ENCODE measurements at regions not wholly inside any gene's neighbourhood (a gene's known extent, or its start where the extent isn't known, plus 50 kb on each side); places are given as distances from the start of the nearest gene placed in this dataset.

DNA sequence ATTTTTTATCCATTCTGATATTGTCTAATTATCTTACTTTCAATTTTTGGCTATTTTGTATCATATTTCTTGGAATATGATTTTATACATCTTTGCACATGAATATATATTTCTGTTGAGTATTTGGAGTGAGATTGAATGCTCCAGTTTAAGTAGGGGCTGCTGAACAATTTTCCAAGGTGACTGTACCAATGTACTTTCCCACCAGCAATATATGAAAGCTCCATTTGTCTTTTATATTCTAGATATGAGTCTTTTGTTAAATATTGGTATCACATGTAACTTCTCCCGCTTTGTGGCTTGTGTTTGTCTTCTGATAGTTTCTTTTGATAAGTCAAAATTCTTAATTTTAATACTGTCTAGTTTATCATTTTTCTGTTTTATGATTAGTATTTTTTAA lies 144.6 kb upstream of the MDFIC start:
- H3K27me3 ChIP-seq (replicated peaks in 2 of 5; ENCODE audit: control insufficient read depth in 4 of 5, insufficient read depth in 5 of 5, low read length in 4 of 5): no peaks in the 10 kb centered on the region
- DNase-seq: no peak
- H3K36me3 ChIP-seq (ENCODE audit: control insufficient read depth in 4 of 4, insufficient read depth in 4 of 4, low read length in 3 of 4): no peaks in the 10 kb centered on the region
- H3K4me1 ChIP-seq (ENCODE audit: control extremely low read depth in 1 of 4, control insufficient read depth in 4 of 4, insufficient read depth in 4 of 4, low read length in 3 of 4): no peaks in the 10 kb centered on the region
- H3K4me3 ChIP-seq (ENCODE audit: control insufficient read depth in 1 of 7, extremely low read depth in 1 of 7, insufficient read depth in 4 of 7, low read depth in 2 of 7, low read length in 6 of 7): no peak overlapping the region
- ChIA-PET POLR2A (no interaction called here), CTCF (interaction anchor here (1.3 kb wide), 1 partner anchor 9 kb away, joined by 3 read pairs; no protein-coding TSS in a partner anchor)
- WGBS (ENCODE audit: insufficient coverage): no CpG with 5 or more reads among the region's 1 CpG
- H3K27ac ChIP-seq (ENCODE audit: insufficient read depth in 1 of 2, low read depth in 1 of 2, low read length in 2 of 2, poor library complexity in 1 of 2, severe bottlenecking in 2 of 2): no peak overlapping the region
- no peaks in the 10 kb centered on the region for H3K9me3 ChIP-seq (ENCODE audit: control extremely low read depth in 1 of 5, control insufficient read depth in 4 of 5, insufficient read depth in 2 of 5, low read depth in 1 of 5, low read length in 4 of 5)

DNA sequence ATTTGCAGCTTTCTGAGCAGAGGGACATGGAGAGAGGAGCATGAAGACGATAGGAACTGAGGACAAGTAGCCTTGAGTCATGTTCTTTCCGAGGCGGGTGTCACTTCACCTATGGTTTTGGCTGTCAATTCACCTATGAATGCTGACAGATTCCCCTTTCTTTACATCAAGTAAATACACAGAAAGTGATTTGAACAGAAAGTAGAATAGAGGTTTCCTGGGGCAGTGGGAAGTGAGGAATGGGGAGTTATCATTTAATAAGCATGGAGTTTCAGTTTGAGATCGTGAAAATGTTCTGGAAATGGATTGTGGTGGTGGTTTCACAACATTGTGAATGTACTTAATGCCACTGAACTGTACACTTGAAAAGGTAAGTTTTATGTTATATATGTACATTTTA lies 138.4 kb upstream of the MDFIC start:
- H3K27me3 ChIP-seq (replicated peaks in 2 of 5; ENCODE audit: control insufficient read depth in 4 of 5, insufficient read depth in 5 of 5, low read length in 4 of 5): no peaks in the 10 kb centered on the region
- no peaks in the 10 kb centered on the region for H3K4me1 ChIP-seq (ENCODE audit: control extremely low read depth in 1 of 4, control insufficient read depth in 4 of 4, insufficient read depth in 4 of 4, low read length in 3 of 4)
- ChIA-PET CTCF (no interaction called here), POLR2A (no interaction called here)
- no peak for DNase-seq
- no peaks in the 10 kb centered on the region for H3K36me3 ChIP-seq (ENCODE audit: control insufficient read depth in 4 of 4, insufficient read depth in 4 of 4, low read length in 3 of 4)
- WGBS (ENCODE audit: insufficient coverage): 93% methylated on average over 2 of the region's 4 CpGs
- no peak overlapping the region for H3K27ac ChIP-seq (ENCODE audit: insufficient read depth in 1 of 2, low read depth in 1 of 2, low read length in 2 of 2, poor library complexity in 1 of 2, severe bottlenecking in 2 of 2)
- H3K4me3 ChIP-seq (ENCODE audit: control insufficient read depth in 1 of 7, extremely low read depth in 1 of 7, insufficient read depth in 4 of 7, low read depth in 2 of 7, low read length in 6 of 7): no peak overlapping the region
- no peaks in the 10 kb centered on the region for H3K9me3 ChIP-seq (ENCODE audit: control extremely low read depth in 1 of 5, control insufficient read depth in 4 of 5, insufficient read depth in 2 of 5, low read depth in 1 of 5, low read length in 4 of 5)

DNA sequence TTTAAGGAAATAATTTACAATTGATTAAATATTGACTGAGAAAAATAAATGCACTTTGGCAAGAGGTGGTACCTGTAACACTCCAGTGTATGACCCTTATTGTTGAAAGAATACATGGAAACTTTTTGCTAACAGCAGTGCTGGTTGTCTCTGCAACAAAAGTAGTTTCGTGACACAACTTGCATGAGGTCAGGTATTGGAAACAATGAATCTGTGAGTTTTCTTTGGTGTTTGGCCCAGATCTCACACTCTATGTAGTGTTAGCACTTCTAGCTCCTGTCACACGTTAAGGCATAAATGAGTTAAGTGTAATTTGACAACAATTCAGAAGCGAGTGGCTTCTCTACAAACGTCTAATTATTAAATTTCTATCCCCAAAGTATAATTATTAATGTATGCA lies 137.7 kb upstream of the MDFIC start:
- CTCF ChIA-PET: no interaction called here
- H3K4me1 ChIP-seq (ENCODE audit: control extremely low read depth in 1 of 4, control insufficient read depth in 4 of 4, insufficient read depth in 4 of 4, low read length in 3 of 4): no peaks in the 10 kb centered on the region
- H3K36me3 ChIP-seq (ENCODE audit: control insufficient read depth in 4 of 4, insufficient read depth in 4 of 4, low read length in 3 of 4): no peaks in the 10 kb centered on the region
- WGBS (ENCODE audit: insufficient coverage): 100% methylated on average over 1 of the region's 4 CpGs
- no peaks in the 10 kb centered on the region for H3K27me3 ChIP-seq (replicated peaks in 2 of 5; ENCODE audit: control insufficient read depth in 4 of 5, insufficient read depth in 5 of 5, low read length in 4 of 5)
- no peak for DNase-seq
- POLR2A ChIA-PET: no interaction called here
- H3K27ac ChIP-seq (ENCODE audit: insufficient read depth in 1 of 2, low read depth in 1 of 2, low read length in 2 of 2, poor library complexity in 1 of 2, severe bottlenecking in 2 of 2): no peak overlapping the region
- no peaks in the 10 kb centered on the region for H3K9me3 ChIP-seq (ENCODE audit: control extremely low read depth in 1 of 5, control insufficient read depth in 4 of 5, insufficient read depth in 2 of 5, low read depth in 1 of 5, low read length in 4 of 5)
- H3K4me3 ChIP-seq (ENCODE audit: control insufficient read depth in 1 of 7, extremely low read depth in 1 of 7, insufficient read depth in 4 of 7, low read depth in 2 of 7, low read length in 6 of 7): no peak overlapping the region

DNA sequence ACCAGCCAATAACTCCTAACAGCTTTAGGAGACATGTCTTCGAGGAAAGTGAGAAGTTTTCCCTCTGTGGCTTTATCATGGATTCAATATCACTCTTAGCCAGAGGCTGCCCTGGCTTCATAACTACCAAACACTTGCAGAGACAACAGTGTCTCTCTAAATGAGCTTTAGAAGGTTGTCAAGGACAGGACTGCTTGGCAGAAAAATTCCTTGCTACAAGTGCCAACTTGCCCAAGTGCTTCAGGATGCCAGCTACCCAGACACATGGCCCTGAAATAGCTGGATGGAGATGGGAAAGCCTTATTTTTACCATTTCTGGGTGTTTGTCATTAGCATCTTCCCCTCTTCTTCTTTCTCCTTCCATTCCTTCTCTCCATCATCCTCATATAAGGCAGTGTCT lies 137.1 kb upstream of the MDFIC start:
- CTCF ChIA-PET: no interaction called here

DNA sequence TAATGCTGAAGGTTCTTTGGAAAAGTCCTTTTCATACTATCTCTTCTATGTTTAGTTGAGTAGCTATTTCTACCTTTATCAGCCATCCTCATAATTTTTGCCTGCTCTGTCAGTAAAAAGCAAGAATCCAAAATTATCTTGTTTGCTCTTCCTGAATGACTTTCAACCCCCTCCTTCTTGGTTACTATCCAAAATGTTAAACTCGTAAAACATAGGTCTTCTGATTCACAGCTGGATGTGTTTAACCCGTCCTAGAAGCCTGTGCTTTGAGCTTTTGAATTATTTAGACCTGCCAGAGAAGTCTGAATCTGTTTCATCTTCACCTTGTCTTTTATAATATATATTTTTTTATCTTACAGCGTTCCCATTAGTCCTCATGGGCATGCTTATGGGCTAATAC lies 136.4 kb upstream of the MDFIC start:
- no peaks in the 10 kb centered on the region for H3K36me3 ChIP-seq (ENCODE audit: control insufficient read depth in 4 of 4, insufficient read depth in 4 of 4, low read length in 3 of 4)
- H3K4me1 ChIP-seq (ENCODE audit: control extremely low read depth in 1 of 4, control insufficient read depth in 4 of 4, insufficient read depth in 4 of 4, low read length in 3 of 4): no peaks in the 10 kb centered on the region
- H3K9me3 ChIP-seq (ENCODE audit: control extremely low read depth in 1 of 5, control insufficient read depth in 4 of 5, insufficient read depth in 2 of 5, low read depth in 1 of 5, low read length in 4 of 5): no peaks in the 10 kb centered on the region
- POLR2A ChIA-PET: no interaction called here
- WGBS (ENCODE audit: insufficient coverage): 100% methylated on average over 2 of the region's 3 CpGs
- H3K27me3 ChIP-seq (replicated peaks in 2 of 5; ENCODE audit: control insufficient read depth in 4 of 5, insufficient read depth in 5 of 5, low read length in 4 of 5): no peaks in the 10 kb centered on the region
- no peak overlapping the region for H3K27ac ChIP-seq (ENCODE audit: insufficient read depth in 1 of 2, low read depth in 1 of 2, low read length in 2 of 2, poor library complexity in 1 of 2, severe bottlenecking in 2 of 2)
- no peak for DNase-seq
- no peak overlapping the region for H3K4me3 ChIP-seq (ENCODE audit: control insufficient read depth in 1 of 7, extremely low read depth in 1 of 7, insufficient read depth in 4 of 7, low read depth in 2 of 7, low read length in 6 of 7)
- CTCF ChIA-PET: interaction anchor here (0.6 kb wide), 1 partner anchor 17 kb away, joined by 3 read pairs; no protein-coding TSS in a partner anchor

More for the DNA sequence above, 137.1 kb upstream of the MDFIC start:
- POLR2A ChIA-PET: no interaction called here
- H3K4me1 ChIP-seq (ENCODE audit: control extremely low read depth in 1 of 4, control insufficient read depth in 4 of 4, insufficient read depth in 4 of 4, low read length in 3 of 4): no peaks in the 10 kb centered on the region
- no peak for DNase-seq
- WGBS (ENCODE audit: insufficient coverage): no CpG with 5 or more reads among the region's 1 CpG
- no peak overlapping the region for H3K4me3 ChIP-seq (ENCODE audit: control insufficient read depth in 1 of 7, extremely low read depth in 1 of 7, insufficient read depth in 4 of 7, low read depth in 2 of 7, low read length in 6 of 7)
- H3K27me3 ChIP-seq (replicated peaks in 2 of 5; ENCODE audit: control insufficient read depth in 4 of 5, insufficient read depth in 5 of 5, low read length in 4 of 5): no peaks in the 10 kb centered on the region
- no peaks in the 10 kb centered on the region for H3K9me3 ChIP-seq (ENCODE audit: control extremely low read depth in 1 of 5, control insufficient read depth in 4 of 5, insufficient read depth in 2 of 5, low read depth in 1 of 5, low read length in 4 of 5)
- no peak overlapping the region for H3K27ac ChIP-seq (ENCODE audit: insufficient read depth in 1 of 2, low read depth in 1 of 2, low read length in 2 of 2, poor library complexity in 1 of 2, severe bottlenecking in 2 of 2)
- no peaks in the 10 kb centered on the region for H3K36me3 ChIP-seq (ENCODE audit: control insufficient read depth in 4 of 4, insufficient read depth in 4 of 4, low read length in 3 of 4)

DNA sequence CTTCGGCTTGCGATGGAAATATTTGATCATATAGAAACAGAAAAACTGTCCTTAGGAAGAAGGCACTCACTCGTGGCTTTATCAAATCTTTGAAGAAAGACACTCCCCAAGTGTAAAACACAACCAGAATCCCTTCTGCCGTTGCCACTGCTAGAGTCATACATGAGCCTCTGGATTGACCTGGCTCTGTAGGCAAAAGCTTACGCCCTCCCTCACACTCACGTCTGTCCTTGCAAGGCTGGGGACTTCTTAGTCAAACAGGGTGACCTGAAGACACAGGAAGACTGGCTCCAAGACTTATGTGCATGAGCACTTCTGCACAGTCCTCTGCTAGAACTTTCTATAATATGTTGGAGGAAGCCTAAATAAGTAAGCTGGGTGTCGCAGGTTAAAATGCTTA lies 135.4 kb upstream of the MDFIC start:
- no peak for DNase-seq
- H3K9me3 ChIP-seq (ENCODE audit: control extremely low read depth in 1 of 5, control insufficient read depth in 4 of 5, insufficient read depth in 2 of 5, low read depth in 1 of 5, low read length in 4 of 5): no peaks in the 10 kb centered on the region
- no peak overlapping the region for H3K27ac ChIP-seq (ENCODE audit: insufficient read depth in 1 of 2, low read depth in 1 of 2, low read length in 2 of 2, poor library complexity in 1 of 2, severe bottlenecking in 2 of 2)
- POLR2A ChIA-PET: no interaction called here
- 90% methylated on average over 4 of the region's 7 CpGs for WGBS (ENCODE audit: insufficient coverage)
- CTCF ChIA-PET: no interaction called here
- H3K4me1 ChIP-seq (ENCODE audit: control extremely low read depth in 1 of 4, control insufficient read depth in 4 of 4, insufficient read depth in 4 of 4, low read length in 3 of 4): no peaks in the 10 kb centered on the region
- H3K36me3 ChIP-seq (ENCODE audit: control insufficient read depth in 4 of 4, insufficient read depth in 4 of 4, low read length in 3 of 4): no peaks in the 10 kb centered on the region
- no peak overlapping the region for H3K4me3 ChIP-seq (ENCODE audit: control insufficient read depth in 1 of 7, extremely low read depth in 1 of 7, insufficient read depth in 4 of 7, low read depth in 2 of 7, low read length in 6 of 7)
- H3K27me3 ChIP-seq (replicated peaks in 2 of 5; ENCODE audit: control insufficient read depth in 4 of 5, insufficient read depth in 5 of 5, low read length in 4 of 5): no peaks in the 10 kb centered on the region

DNA sequence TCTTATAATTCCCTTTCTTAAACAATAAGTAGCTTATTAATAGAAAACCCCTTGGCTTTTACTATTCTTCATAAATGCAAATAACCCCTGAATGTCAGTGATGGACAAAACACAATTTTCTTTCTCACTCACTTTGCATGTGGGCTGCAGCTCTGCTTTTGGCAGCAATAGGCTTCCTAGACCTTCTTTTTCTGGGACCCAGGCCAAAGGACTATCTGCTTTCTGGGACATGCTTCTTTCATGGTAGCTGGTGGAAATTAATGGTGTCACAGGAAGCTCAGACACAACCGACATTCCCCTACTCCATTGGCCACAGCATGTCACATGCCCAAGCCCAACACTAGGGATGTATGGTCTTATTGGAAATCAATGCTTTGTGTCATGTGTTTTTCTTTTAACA lies 134.3 kb upstream of the MDFIC start:
- Histone ChIP-seq H3K27me3 (replicated peaks in 2 of 5; ENCODE audit: control insufficient read depth in 4 of 5, insufficient read depth in 5 of 5, low read length in 4 of 5) (no peaks in the 10 kb centered on the region), H3K9me3 (ENCODE audit: control extremely low read depth in 1 of 5, control insufficient read depth in 4 of 5, insufficient read depth in 2 of 5, low read depth in 1 of 5, low read length in 4 of 5) (no peaks in the 10 kb centered on the region), H3K4me1 (ENCODE audit: control extremely low read depth in 1 of 4, control insufficient read depth in 4 of 4, insufficient read depth in 4 of 4, low read length in 3 of 4) (no peaks in the 10 kb centered on the region), H3K4me3 (ENCODE audit: control insufficient read depth in 1 of 7, extremely low read depth in 1 of 7, insufficient read depth in 4 of 7, low read depth in 2 of 7, low read length in 6 of 7) (no peak overlapping the region), H3K36me3 (ENCODE audit: control insufficient read depth in 4 of 4, insufficient read depth in 4 of 4, low read length in 3 of 4) (no peaks in the 10 kb centered on the region), H3K27ac (ENCODE audit: insufficient read depth in 1 of 2, low read depth in 1 of 2, low read length in 2 of 2, poor library complexity in 1 of 2, severe bottlenecking in 2 of 2) (no peak overlapping the region)
- DNase-seq: no peak
- CTCF ChIA-PET: no interaction called here
- no CpG with 5 or more reads among the region's 1 CpG for WGBS (ENCODE audit: insufficient coverage)
- POLR2A ChIA-PET: no interaction called here
